HG03139 (cell line): ENCODE measurements at regions not wholly inside any gene's neighbourhood (a gene's known extent, or its start where the extent isn't known, plus 50 kb on each side); places are given as distances from the start of the nearest gene placed in this dataset.
"Not testable (repeated sequence)": the region's sequence is repeated elsewhere in the genome, so short reads cannot be mapped to it uniquely, and the experiment has no call there.

ENCODE experiments used
- ATAC-seq: cut with Tn5 transposase; IDR thresholded peaks from one replicate; pipeline ENCODE4 v1.9.1; 2021; ENCODE audit not compliant: unreplicated experiment

- ATAC-seq: no peak
Observed at GRCh38 chr13:69283301-69283700, 824.3 kb upstream of the ATXN8OS start.

- no peak for ATAC-seq
Observed at GRCh38 chr13:69280399-69280798, 827.2 kb upstream of the ATXN8OS start.

GRCh38 chr13:69279213-69279612, 828.4 kb upstream of the ATXN8OS start:
- no peak for ATAC-seq

- no peak for ATAC-seq
Observed at GRCh38 chr13:69274231-69274630, 833.4 kb upstream of the ATXN8OS start.

- no peak for ATAC-seq
Observed at GRCh38 chr13:69264362-69265334, 843.0 kb upstream of the ATXN8OS start.

- no peak for ATAC-seq
Observed at GRCh38 chr13:69243366-69243765, 864.3 kb upstream of the ATXN8OS start.

- no peak for ATAC-seq
Observed at GRCh38 chr13:69234171-69234570, 873.5 kb upstream of the ATXN8OS start.

- no peak for ATAC-seq
Observed at GRCh38 chr13:69226427-69226826, 881.2 kb upstream of the ATXN8OS start.

GRCh38 chr13:69221633-69222498, 885.8 kb upstream of the ATXN8OS start:
- not testable (repeated sequence) for ATAC-seq

GRCh38 chr13:69213396-69213795, 894.2 kb upstream of the ATXN8OS start:
- ATAC-seq: no peak

- ATAC-seq: no peak
Observed at GRCh38 chr13:69204620-69205019, 903.0 kb upstream of the ATXN8OS start.

GRCh38 chr13:69202996-69203395, 904.6 kb upstream of the ATXN8OS start:
- no peak for ATAC-seq

- no peak for ATAC-seq
Observed at GRCh38 chr13:69199664-69200063, 908.0 kb upstream of the ATXN8OS start.

GRCh38 chr13:69198706-69199105, 908.9 kb upstream of the ATXN8OS start:
- ATAC-seq: no peak

- no peak for ATAC-seq
Observed at GRCh38 chr13:69194130-69194529, 913.5 kb upstream of the ATXN8OS start.

- ATAC-seq: no peak
Observed at GRCh38 chr13:69180034-69180433, 927.6 kb upstream of the ATXN8OS start.

- no peak for ATAC-seq
Observed at GRCh38 chr13:69178000-69178399, 929.6 kb upstream of the ATXN8OS start.

GRCh38 chr13:69168436-69168835, 939.2 kb upstream of the ATXN8OS start:
- ATAC-seq: no peak

GRCh38 chr13:69155136-69155535, 952.5 kb upstream of the ATXN8OS start:
- ATAC-seq: no peak

- no peak for ATAC-seq
Observed at GRCh38 chr13:69142101-69142500, 965.5 kb upstream of the ATXN8OS start.

- no peak for ATAC-seq
Observed at GRCh38 chr13:69124996-69125395, 982.6 kb upstream of the ATXN8OS start.
